Ishikawa (cell line): ENCODE measurements at regions not wholly inside any gene's neighbourhood (a gene's known extent, or its start where the extent isn't known, plus 50 kb on each side); places are given as distances from the start of the nearest gene placed in this dataset.

Experiments
- CEBPB ChIP-seq: IDR thresholded peaks from 2 replicates; pipeline ENCODE4 v1.6.1; 2012
- EP300 ChIP-seq: IDR thresholded peaks from 2 replicates; pipeline ENCODE4 v1.6.1; 2012; ENCODE audit warnings: borderline replicate concordance
- NFIC ChIP-seq: IDR thresholded peaks from 2 replicates; pipeline ENCODE4 v1.6.1; 2012
- TEAD4 ChIP-seq: IDR thresholded peaks from 2 replicates; pipeline ENCODE4 v1.6.1; 2012
- TF ChIP-seq, protein P1 (sequence below): IDR thresholded peaks from 2 replicates; pipeline ENCODE4 v1.6.1; 2012; ENCODE audit warnings: low read depth, mild to moderate bottlenecking

DNA sequence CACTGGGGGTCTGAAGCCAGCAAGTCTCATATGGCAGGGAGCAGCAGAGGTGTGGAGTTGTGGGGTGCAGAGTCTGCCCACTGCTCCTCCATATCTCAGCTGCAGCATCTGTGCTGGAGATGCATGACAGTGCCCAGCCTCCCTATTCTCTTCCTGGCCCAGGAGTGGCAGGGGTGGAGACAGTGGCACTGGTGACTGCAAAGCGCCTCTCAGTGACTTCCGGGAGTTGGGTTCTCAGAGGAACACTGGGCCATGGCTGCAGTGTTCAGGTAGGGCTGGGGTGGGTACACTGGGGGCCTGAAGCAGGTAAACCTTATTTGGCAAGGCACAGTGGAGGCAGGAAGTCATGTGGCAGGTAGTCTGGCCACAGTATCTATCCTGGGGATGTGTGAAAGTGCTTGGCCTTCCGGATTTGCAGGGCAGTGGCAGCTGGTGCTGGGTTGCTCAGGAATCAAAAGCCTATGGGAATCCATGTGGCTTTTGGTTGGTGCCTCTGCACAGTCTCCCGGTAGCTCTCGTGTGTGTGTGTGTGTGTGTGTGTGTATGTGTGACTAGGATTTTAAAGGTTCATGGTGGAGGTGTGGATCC lies 60.3 kb upstream of the THUMPD2 start:
- TF ChIP-seq, protein P1, sequence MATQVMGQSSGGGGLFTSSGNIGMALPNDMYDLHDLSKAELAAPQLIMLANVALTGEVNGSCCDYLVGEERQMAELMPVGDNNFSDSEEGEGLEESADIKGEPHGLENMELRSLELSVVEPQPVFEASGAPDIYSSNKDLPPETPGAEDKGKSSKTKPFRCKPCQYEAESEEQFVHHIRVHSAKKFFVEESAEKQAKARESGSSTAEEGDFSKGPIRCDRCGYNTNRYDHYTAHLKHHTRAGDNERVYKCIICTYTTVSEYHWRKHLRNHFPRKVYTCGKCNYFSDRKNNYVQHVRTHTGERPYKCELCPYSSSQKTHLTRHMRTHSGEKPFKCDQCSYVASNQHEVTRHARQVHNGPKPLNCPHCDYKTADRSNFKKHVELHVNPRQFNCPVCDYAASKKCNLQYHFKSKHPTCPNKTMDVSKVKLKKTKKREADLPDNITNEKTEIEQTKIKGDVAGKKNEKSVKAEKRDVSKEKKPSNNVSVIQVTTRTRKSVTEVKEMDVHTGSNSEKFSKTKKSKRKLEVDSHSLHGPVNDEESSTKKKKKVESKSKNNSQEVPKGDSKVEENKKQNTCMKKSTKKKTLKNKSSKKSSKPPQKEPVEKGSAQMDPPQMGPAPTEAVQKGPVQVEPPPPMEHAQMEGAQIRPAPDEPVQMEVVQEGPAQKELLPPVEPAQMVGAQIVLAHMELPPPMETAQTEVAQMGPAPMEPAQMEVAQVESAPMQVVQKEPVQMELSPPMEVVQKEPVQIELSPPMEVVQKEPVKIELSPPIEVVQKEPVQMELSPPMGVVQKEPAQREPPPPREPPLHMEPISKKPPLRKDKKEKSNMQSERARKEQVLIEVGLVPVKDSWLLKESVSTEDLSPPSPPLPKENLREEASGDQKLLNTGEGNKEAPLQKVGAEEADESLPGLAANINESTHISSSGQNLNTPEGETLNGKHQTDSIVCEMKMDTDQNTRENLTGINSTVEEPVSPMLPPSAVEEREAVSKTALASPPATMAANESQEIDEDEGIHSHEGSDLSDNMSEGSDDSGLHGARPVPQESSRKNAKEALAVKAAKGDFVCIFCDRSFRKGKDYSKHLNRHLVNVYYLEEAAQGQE, result no peak
- TF ChIP-seq TEAD4 (no peak), NFIC (no peak), CEBPB (no peak), EP300 (no peak)
